Activated CD4-positive, CD25-positive, alpha-beta regulatory T cell treated with anti-CD3 and anti-CD28 coated beads, Interleukin-2, amount 50 U/mL, for 72 hours (primary cell): ENCODE measurements at regions not wholly inside any gene's neighbourhood (a gene's known extent, or its start where the extent isn't known, plus 50 kb on each side); places are given as distances from the start of the nearest gene placed in this dataset.

ENCODE experiments used
- DNase-seq: peaks from one replicate; pipeline ENCODE4 v3.0.0; 2021

DNA sequence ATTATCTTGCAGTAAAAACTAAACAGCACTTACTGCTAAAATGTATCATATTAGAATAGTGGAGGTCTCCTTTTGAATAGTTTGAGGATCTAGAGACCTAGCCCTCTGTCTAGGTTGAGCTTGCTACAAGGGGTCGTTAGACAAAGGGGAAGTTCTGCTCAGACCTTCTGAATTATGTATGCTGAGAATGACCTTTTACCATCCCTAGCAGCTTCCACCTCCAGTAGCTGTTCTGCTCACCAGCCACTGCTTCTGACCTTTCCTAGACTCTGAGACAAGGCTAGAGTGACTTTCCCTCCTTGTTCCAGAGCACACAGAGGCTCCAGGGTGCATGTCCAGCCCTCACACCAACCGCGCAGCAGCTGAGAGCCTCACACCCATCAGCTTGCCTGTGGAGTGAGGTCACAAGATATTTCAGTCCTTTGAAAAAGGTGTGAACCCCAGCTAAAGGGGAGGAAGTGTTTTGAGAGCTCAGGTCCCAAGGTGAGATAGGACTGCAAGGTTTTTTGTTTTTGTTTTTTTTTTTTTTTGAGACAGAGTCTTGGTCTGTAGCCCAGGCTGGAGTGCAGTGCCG, 289.3 kb upstream of the TNP1 start:
- no peak for DNase-seq

DNA sequence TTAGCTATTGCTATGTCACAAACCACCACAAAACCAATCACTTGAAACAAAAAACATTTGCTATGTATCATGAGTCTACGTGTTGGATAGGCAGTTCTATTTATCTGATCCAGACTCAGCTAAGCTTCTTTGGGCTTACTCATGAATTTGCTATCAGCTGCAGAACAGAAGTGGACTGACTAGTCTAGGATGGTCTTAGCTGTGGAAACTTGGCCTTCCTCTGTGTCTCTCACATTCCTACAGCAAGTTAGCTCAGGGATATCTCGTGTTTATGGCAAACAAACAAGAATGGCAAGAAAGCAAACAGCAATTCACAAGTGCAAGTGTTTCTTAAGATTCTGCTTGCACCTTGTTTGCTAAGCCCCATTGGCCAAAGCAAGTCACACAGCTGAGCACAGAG, 288.0 kb upstream of the TNP1 start:
- DNase-seq, result no peak

DNA sequence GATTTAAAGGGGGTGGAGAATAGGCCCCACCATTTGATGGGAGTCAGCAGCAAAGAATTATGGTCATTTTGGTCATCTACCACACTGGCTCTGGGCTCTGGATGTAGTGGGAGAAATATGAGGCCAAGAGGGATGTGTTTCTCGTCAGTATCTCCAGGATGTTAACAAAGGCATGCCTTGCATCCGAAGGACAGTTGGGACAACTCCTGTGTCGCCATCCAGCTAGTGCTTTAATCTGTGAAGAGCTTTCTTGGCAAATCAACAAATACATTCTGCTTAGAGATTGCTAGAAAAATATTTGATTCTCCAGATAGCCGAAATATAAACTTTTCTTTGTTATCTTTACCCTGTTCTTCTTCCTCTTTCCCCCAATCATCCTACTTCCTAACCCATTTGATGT, 287.1 kb upstream of the TNP1 start:
- no peak for DNase-seq

DNA sequence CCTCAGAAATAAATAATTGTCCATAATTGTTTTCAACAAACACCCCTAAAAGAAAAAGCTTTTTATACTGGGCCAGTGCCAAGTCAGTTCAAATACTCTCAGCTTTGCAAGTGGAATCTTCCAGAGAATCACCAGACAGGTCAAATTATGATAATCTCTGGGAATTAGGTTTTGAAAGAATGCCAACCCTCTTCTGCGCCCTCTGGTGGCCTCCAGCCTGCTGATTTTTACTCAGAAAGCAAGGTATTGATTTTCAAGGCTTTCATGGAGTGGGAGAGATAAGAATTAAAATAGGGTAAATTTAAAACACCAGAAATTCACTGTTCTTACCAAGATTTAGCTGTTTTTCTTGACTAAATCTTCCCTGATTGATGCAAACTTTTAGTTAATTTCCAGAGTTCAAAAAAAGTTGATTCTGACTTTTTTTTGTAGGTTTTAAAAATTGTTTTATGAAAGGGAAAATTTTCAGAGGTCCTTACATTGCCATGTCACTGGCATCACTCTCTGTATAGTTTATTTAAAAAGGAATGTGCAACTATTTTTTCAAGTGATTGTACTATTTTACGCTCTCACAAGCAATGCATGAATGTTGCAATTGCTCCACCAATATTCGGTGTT, 282.9 kb upstream of the TNP1 start:
- DNase-seq, result no peak

DNA sequence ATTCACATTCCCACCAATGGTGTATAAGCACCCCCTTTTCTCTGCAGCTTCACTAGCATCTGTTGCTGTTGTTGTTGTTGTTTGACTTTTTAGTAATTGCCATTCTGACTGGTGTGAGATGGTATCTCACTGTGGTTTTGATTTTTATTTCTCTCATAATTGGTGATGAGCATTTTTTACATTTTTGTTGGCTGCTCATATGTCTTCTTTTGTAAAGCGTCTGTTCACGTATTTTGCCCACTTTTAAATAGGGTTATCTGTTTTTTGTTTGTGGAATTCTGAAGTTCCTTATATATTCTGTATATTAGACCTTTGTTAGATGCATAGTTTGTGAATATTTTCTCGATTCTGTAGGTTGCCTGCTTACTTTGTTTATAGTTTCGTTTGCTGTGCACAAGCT, 278.4 kb upstream of the TNP1 start:
- no peak for DNase-seq

DNA sequence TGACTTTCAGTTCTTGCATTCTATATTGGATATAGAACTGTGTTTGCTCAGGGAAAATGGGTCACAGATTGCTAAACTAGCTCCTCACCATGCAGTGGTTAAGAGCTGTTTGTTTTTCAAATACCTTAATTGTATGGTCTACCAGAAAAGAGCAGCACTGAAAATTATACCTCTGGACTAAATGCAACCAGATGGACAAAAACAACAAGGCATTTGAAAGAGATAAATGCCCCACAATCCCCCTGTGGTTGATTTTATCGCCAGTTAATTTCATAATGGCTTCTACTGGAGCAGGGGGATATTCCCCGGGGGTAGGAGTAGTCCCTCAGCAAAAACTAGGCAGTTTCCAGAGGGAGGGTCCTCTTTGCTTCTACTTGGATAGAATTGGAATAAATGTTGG, 267.9 kb upstream of the TNP1 start:
- DNase-seq, result no peak

DNA sequence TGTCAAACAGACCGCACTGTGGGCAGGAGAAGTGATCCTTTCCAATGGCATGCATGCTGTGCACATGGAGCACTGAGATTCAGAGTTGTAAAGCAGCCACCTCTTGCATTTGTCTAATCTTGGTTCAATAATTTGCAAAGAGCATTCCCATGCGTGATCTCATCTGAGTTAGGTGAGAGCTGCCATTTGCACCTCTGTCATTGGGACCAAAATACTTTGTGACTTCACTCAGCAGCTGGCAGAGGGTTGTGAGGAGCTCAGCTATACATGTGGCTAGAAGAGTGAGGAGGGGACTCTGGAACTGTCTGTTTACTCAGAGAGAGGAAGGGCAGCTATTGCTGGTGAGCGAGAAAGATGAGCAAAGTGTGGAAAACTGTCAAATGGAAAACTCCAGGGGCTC, 265.1 kb upstream of the TNP1 start:
- no peak for DNase-seq

DNA sequence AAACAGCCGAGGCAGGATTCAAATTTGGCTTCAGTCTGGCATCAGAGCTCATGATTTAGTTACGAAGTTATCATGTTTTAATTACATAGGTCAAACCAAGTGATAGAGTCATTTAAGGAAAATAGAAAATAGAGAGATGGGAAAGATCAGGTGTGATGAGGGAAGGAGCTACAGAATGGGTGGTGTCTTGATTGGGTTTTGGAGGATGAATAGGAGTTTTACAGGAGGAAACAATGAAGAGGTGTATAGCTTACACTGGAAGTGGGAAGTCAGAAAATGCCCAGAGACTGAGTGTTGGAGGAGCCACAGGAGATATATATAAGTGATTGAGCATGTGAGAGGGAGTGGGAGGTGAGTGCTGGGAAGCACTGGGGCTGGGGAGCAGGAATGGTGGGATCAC, 264.2 kb upstream of the TNP1 start:
- no peak for DNase-seq

DNA sequence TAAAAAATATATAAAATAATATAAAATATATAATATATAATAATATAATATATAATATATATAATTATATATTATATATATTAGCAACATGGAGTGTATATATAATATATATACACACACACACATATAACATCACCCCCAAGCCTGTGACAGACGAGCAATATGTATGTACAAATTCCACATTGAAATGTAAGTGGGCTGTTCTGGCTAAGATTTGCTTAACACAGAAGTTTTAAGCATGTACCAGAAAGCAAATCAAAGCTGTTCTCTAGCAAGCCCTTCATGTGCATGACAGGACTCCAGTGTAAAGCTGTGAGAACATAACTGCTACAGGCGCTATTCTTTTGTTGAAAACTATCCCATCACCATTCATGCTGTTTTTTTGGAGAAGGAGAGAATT, 261.7 kb upstream of the TNP1 start:
- DNase-seq, result no peak

DNA sequence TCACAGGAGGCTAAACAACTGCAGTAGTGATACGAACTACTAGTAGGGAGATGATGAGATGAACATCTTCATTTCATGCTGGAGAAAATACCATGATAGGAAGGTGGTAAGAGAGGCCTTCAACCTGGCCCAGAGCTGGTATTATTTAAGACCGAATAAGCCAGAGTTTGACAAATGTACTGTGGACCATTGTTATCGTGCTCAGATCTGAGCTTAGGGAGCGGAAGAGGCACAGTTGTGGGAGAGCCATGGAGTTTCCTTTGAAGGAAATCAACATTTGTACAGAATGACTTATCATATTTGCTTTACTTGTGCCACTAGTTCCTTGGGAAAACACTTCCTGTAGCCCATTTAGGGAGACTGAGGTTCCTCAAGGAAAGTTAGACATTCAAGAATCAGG, 260.6 kb upstream of the TNP1 start:
- no peak for DNase-seq

DNA sequence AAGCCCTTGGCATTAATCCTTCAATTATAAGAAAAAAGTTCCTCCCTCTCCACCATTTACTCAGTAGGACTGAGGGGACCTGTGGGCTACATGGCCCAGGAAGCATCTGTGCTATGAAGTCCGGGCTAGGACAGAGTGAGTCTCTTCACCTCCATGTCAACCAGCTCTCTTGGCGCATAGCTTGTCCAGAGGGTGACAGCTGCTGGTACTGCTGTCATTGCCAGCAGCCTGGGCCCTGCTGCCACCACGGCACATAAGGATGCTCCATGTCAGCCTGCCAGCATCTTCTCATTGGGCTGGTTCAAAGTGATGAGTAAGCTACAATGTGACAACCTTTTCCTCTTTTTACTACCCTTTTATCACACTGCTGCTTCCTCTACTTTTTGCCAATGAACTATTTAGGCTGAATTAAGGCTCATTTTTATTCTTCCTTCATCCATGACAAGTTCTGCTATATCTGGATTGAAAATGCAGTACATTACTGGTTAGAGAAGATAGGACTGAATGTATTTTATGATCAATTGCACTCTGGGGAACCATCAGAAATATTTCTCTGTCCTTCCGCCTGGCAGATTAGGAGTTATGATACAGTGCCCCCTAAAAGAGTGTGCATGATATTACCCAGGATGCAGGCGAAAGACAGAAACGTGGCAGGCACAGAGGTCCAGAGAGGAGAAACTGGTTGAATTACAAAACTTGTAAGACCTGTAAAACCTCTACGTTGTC, 258.9 kb upstream of the TNP1 start:
- DNase-seq, result no peak

DNA sequence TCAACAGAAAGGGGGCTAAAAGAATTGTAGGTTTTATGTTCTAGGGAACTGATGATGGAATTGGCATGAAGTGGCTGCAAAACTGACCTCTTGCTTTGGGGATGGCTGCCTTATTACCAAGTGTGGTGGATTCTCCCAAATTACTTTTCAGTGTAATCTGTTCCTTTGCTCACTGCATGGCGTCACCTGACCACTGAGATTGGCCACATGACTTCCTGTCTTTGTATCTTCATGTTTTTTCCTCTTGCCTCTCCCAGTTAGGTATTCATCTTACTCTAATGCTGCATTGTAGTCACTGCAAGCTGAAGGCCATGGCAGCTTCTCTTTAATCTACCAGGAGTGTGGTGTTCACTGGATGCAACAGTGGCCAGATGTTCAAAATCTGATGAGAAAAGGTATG, 257.7 kb upstream of the TNP1 start:
- DNase-seq, result no peak

DNA sequence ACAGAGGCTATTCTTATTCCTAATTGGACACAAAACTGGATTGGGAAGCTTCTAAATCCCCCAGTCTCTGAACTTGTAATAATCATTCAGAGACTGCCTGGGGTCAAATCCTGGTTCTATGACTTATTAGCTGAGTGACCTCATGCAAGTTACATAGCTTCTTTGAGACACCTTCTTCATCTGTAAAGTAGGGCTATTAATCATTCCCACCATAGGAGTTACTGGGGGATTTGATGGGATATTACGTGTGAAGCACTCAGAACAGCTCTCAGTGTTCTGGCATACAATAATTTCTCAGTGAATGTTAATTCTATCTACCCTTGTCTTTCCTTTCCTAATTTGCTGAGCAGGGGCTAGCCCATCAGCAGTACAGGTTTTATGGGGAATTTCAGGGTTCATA, 256.7 kb upstream of the TNP1 start:
- DNase-seq, result no peak

DNA sequence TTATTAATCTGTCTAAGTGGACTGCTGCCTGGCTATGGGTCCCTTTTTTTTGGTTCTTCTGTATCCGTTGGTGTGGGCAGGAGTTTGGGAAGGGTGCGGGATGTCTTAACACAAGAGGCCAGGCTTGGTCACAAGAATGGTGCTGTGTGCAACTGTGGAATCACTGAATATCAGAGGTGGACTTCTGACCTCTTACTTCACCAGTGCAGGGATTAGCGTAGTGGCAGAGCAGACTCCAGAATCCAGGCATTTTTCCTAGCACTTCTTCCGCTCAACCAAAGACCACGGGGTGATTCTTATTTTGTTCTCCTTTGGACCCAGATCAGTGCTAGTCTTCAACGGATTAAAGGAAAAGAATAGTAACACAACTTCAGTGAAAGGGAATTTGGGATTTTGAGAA, 254.3 kb upstream of the TNP1 start:
- no peak for DNase-seq

DNA sequence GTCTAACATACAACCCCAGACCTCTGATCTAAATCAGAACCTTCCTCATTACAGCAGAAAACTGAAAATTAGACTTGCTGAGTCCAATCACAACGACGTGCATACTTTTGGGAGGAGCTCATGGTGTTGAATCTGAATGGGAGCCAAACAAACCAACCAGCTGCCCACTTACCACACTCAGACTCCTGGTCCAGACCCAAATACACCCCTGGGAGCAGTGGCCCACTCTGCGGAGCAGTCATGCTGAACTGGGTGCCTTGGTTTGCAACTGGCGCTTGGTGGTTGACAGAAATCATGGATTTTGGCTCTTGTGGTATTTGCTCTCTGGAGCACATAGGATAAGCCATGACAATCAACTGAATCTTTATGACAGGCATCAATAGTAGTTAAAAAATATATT, 253.6 kb upstream of the TNP1 start:
- DNase-seq, result no peak

DNA sequence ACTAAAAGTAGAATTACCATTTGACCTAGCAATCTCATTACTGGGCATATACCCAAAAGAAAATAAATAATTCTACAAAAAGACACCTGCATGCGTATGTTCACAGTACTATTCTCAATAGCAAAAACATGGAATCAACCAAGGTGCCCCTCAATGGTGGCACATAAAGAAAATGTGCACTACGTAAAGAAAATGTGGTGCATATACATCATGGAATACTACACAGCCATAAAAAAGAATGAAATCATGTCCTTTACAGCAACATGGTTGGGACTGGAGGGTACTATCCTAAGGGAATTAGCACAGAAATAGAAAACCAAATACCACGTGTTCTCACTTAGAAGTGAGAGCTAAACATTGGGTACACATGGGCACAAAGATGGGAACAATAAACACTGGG, 250.7 kb upstream of the TNP1 start:
- DNase-seq, result no peak

DNA sequence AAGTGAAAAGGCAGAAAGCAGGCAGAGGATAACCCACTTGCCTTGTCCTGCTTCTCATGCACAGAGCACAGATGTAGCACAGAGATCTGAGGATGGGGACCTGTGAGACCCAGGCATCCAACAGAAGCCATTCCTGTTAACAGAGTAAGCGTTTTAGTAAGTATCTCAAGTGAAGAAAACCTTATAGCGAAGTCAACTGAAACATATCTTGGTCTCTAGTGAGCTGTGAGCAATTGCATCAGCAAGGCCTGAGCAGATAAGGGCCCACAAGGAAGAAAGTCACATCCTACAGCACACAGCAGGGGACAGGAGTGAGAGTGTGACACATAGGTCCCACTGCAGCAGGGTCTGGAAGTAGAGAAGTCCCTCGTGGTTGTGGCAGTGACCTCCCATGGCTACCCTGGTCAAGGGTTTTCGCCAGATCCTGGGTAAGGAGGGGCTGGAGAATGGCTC, 248.7 kb upstream of the TNP1 start:
- DNase-seq, result no peak

DNA sequence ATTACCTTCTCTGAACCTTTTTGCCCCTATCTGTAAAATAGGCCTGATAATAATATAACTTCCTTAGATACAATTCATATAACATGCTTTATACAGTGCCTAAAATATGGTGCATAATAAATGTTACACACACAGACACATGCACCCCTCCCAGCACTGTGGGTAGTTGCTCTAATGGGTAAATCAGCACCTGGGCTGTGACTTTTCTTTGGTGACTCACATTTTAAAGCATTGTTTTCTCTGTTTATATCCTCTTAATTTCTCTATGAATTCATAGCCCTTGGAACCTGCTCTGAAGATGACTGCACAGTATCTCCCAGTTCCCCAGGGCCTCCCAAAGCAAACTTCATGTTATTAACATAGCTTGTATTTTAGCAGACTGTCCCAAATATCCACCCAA, 248.2 kb upstream of the TNP1 start:
- no peak for DNase-seq

DNA sequence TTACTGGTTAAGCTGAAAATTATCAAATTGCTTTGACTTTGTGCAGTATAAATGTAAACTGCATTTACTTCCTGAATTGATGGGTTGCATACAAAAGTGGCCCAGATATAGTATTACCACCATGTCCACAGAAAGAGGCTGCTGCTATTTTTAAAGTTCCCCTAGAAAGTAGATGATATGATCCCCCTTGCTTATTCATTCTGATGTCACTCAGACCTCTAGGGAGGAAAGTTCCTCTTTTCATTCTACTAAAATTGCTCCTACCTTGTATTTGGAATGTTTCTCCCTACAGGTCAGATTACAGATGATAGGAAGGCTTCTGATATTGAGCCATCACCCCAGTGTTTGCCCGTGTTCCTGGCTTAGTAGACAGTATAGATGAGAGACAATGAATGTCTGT, 247.6 kb upstream of the TNP1 start:
- no peak for DNase-seq

DNA sequence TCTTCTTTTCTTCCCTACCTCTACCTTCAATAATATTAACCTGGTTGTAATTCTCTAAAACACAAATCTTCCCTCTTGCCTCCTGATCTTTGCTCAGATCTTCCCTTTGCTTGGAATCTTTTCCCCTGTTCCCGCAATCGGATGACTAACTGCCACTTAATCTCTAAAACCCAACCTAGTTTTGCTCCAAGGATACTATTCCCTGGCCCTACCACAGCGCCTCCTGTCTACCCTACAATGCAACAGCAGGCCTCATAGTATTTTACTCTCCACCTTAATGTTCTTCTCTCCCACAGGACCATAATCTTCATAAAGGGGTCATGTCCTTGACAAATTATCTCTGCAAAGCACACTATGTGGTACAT, 246.8 kb upstream of the TNP1 start:
- DNase-seq, result no peak

DNA sequence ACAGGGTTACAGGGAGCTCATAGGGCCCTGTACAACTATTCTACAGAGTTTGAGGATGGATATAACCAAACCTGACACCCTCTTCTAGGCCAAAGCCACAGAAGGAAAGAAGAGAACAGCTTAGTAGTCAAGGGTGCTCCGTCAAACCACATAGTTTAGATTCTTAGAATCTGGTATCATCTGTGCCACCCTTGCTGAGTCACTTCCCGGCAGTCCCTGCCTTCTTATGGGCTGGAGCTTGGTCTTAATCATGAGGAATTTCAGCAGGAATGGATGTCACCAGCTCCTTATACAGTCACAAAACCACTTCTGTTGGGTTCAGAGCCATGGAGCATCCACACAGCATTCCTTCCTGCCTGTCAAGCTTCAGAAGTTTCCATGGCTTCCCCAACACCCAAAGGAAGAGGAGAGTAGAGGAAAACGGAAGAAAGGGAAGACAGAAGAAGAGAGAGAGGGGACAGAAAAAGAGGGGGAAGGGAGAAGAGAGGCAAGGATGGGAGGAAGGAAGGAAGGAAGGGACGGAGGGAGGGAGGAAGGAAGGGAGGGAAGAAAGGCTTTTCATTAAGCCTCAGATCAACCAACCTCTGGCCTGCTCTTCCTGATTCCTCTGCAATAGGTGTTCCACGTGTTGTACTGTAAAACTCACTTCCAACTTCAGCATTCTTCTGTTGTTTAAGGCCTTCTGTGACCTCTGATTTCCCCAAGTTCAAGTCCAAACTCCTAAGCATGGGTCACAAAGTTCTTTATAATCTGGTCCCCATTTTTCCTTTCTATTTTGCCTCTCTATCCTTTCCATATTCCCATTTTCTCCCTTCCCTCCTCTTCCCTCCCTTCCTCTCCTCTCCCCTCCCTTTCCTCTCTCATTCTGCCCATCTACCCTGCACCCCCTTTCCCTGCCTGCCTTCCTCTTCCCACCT, 246.1 kb upstream of the TNP1 start:
- DNase-seq, result no peak

DNA sequence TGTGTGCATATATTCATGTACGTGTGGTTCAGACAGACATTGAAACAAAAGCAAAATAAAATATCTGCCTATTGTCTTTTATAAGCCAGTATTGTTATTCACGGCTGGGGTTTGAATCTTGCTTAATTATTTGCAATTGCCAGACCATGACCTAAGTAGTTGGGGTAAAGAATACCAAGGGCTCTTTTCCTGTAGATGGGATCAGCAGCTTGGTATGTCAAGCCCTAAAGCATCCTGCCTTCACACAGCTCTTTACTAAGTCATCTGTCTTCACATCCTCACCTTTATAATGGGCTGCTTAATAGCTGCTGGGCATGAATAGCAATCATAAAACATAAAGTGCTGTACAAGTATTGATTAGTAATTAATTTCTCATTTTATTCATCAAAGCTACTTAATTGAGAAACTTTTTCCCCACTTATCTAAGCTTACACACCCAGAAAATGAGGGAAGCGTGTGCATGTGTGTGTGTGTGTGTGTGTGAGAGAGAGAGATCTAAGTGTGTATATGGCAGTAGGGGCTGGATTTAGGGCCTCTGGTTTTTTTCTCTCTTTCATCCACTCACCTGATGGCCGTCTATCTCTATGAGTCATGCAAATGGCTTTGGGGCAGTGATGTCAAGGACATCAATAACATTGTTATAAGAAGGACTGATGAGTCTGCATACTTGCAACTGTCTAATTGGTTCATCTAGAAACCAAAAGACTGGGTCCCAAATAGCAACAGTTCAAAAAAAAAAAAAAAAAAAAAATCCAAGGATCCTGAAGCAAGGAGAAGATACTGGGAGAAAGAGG, 244.1 kb upstream of the TNP1 start:
- DNase-seq, result no peak

DNA sequence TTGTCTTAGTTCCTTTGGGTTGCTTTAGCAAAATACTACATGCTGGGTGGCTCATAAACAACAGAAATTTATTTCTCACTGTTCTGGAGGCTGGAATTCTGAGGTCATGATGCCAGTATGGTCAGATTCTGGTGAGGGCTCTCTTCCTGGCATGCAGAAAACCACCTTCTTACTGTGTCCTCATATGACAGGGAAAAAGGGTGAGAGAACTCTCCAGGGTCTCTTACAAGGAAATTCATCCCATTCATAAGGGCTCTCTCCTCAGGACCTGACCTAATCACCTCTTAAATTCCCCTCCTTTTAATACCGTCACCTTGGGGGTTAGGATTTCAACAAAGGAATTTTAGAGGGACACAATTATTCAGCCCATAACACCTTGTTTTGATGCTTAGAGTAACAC, 243.1 kb upstream of the TNP1 start:
- no peak for DNase-seq
